SH-SY5Y (cell line): ENCODE measurements at regions not wholly inside any gene's neighbourhood (a gene's known extent, or its start where the extent isn't known, plus 50 kb on each side); places are given as distances from the start of the nearest gene placed in this dataset.

Source experiments
- GATA2 ChIP-seq: IDR thresholded peaks from 2 replicates; pipeline ENCODE4 v1.6.1; 2011; ENCODE audit warnings: mild to moderate bottlenecking, low read depth, low read length
- GATA3 ChIP-seq: IDR thresholded peaks from 2 replicates; pipeline ENCODE4 v1.6.1; 2011; ENCODE audit warnings: low read depth, mild to moderate bottlenecking, low read length, moderate library complexity

- TF ChIP-seq GATA2 (no peak), GATA3 (no peak)
These were observed 103.8 kb upstream of the RAI2 start for GRCh38 chrX:17964871-17965270.
